HG02981 (cell line): ENCODE measurements at regions not wholly inside any gene's neighbourhood (a gene's known extent, or its start where the extent isn't known, plus 50 kb on each side); places are given as distances from the start of the nearest gene placed in this dataset.
"Not testable (repeated sequence)": the region's sequence is repeated elsewhere in the genome, so short reads cannot be mapped to it uniquely, and the experiment has no call there.

Experiments used
- ATAC-seq: cut with Tn5 transposase; IDR thresholded peaks from one replicate; pipeline ENCODE4 v1.9.1; 2021; ENCODE audit warnings: mild to moderate bottlenecking, moderate library complexity; ENCODE audit not compliant: unreplicated experiment

DNA sequence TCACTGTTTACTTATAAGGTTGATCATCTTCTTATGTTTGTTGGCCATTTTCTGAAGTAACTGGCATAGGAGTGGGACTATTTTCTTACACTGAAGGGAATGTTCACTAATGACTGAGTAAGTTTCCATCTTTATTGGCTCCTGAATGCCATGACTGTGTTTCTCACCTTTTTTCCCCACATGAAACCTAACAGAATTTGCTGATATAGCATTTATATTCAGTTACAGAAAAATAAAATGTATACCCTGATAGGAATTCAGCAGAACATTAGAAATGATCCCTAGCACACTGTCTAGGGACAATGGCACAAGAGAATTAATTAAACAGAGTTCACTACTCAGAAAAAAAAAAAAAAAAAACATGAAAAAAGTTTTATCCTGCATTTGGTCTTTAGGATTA, 1465.1 kb upstream of the C9orf72 start:
- ATAC-seq, result no peak

DNA sequence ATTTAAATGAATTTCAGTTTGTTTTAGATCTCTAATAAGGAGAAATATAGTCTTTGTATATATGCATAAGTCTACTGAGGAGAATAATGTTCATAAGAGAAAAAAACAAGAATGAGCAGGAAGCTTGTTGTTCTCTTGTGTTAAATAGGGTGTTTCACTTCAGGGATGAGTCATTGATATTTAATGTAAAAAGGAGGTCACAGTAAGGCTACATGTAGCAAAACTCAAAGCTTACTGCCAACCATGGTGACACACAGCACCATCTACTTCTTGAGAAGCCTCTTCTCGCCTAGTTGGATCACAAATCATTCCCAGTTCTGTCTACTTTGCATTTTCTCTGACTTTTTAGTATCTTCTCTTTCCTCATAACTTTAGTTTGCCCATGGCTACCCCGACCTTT, 1466.0 kb upstream of the C9orf72 start:
- ATAC-seq, result no peak

- ATAC-seq, result no peak
These were observed 1469.8 kb upstream of the C9orf72 start for GRCh38 chr9:29043072-29043471.

DNA sequence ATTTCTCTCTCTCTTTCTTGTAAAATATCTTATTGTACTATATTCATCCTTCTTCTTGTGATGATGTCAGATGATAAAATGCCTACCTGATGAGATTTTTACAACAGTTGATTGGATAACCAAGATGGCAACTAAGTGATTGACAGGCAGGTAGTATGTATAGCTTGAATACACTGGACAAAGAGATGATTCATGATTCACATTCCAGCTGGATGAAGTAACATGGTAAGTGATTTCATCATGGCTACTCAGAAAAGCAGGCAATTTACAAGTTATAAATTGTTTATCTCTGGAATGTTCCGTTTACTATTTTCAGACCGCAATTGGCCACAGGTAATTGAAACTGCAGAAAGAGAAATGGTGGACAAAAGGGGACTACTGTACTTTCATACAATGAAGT, 1471.7 kb upstream of the C9orf72 start:
- ATAC-seq, result no peak

DNA sequence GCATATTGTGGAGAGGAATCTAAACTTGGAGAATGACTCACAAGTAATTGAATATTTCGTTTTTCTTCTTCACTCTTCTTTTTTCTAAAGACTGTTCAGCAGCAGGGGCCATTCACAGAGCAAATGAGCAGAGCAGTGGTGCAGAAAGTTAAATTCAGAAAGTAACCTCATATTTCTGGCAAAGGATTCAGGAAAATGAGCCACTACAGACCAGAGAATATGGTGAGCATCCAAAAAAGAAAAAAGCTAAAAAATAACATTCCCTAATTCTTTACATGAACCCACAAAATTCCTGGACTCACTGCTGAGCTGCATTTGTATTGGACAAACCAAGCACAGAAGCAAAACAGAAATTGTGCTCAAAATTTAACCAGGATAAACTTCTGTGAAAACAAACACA, 1486.8 kb upstream of the C9orf72 start:
- ATAC-seq, result no peak

DNA sequence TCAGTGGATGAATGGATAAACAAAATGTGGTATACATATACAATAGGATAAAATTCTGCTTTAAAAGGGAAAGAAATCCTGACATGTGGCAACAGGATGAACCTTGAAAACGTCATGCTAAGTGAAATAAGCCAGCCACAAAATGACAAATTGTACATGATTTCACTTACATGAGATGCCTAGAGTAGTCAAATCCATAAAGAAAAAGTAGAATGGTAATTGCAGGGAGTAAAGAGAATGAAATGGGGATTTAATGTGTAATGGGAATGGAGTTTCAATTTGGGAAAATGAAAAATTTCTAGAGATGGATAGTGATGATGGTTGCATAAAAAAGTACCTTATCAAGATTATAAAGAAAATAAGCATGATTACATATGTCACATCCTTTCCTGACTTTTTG, 1489.2 kb upstream of the C9orf72 start:
- no peak for ATAC-seq

GRCh38 chr9:29063031-29063430, 1489.8 kb upstream of the C9orf72 start:
- ATAC-seq, result no peak

GRCh38 chr9:29066141-29066640, 1492.9 kb upstream of the C9orf72 start:
- ATAC-seq, result no peak

- ATAC-seq, result no peak
These were observed 1495.2 kb upstream of the C9orf72 start for GRCh38 chr9:29068461-29068860.

DNA sequence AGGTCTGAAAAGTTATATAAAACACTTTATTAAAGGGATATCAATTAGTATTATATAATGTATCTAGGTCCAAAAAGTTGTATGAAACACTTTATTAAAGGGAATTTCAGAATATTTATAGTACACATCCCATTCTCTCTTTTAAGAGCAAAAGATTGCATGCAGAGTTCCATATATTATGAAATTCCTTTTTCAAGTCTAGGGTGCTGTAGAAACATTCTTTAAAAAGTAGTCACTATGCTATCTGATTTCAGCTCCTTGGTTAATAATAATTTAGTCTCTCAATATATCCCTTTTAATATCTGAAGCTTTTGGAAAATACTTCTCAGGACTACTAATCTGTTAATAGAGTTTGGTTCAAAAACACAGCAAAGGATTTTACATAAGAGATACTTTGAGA, 1496.1 kb upstream of the C9orf72 start:
- ATAC-seq, result no peak

DNA sequence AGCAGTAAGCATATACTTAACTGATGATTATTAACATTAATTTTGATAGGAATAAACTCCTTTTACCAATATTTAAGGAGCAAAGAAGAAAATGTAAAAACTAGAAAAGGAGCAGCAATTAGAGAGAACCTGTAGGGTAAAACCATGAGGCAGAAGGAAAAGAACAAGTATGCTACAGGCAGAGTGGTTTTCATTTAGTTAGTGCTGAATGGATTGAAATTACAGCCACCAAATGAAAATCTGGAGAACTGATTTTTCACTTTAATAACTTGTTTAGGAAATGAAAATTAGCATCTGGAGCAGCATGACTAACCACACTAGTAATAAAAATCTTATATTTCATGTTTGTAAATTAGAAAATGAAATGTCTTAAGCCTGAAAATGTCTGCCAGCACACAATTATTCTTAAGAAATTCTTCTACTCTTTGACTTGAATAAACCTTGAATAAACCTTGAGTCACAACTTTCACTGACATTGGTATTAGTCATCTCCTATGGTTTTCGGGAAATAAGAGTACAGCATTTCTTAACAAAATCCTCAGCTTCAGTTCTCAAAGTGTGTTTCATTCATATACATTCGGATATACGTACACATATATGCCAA, 1504.9 kb upstream of the C9orf72 start:
- no peak for ATAC-seq

DNA sequence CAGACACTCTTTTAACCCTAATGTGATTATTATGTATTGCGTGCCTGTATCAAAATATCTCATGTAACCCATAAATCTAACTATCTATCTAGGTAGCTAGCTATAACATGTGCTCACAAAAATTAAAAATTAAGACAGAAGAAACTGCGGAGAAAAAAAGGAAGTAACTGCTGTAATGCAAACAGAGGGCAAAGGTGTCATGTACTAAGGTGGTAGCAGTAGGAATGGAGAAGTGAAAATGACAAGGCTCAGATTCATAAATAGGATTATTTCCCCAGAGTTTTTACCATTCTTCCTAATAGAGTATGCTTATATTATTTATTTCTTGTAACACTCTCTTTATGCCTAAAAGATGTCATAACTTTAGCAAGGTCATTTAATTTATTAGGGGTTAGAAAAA, 1527.5 kb upstream of the C9orf72 start:
- ATAC-seq, result no peak

DNA sequence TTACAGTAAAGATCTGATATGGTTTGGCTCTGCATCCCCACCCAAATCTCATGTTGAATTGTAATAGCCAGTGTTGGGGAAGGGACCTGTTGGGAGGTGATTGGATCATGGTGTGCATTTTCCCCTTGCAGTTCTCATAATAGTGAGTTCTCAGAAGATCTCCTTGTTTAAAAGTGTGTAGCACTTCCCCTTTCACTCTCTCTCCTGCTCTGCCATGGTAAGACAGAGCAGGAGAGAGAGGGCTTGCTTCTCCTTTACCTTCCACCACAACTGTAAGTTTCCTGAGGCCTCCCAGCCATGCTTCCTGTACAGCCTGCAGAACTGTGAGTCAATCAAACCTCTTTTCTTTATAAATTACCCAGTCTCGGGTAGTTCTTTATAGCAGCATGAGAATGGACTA, 1530.9 kb upstream of the C9orf72 start:
- not testable (repeated sequence) for ATAC-seq

GRCh38 chr9:29118555-29118954, 1545.3 kb upstream of the C9orf72 start:
- no peak for ATAC-seq

- no peak for ATAC-seq
These were observed 1553.5 kb upstream of the C9orf72 start for GRCh38 chr9:29126783-29127182.

DNA sequence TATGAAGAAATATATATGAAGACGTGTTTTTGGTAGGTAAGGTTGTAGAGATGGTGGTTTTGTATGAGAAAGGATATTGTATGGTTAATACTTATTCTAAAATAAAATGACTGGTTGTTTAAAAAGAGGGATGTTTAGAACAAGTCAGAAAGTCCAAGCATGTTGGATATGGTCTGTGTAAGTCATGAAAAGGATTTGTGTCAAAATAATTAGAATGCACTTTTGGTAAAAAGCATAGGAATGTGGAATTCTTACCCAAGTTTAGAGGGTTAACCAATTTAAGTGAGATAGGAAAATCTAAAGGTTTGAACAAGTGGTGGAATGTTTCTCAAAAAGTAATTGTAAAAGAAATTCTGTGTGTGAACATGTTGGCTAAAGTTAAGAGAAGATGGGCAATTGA, 1556.5 kb upstream of the C9orf72 start:
- ATAC-seq, result no peak

GRCh38 chr9:29144476-29144875, 1571.2 kb upstream of the C9orf72 start:
- ATAC-seq, result no peak

DNA sequence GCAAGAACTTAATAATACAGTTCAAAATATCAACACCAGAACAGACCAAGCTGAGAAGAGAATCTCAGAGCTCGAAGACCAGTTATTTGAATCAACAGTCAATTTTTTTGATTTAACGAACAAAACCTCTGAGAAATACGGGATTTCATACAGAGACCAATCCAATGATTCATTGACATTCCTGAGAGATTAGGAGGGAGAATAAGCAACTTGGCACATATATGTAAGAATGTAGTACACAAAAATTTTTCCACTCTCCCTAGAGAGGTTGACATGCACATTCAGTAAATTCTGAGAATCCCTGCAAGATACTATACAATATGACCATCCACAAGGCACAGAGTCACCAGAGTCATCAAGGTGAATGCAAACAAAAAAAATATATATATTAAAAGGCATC, 1577.3 kb upstream of the C9orf72 start:
- no peak for ATAC-seq

DNA sequence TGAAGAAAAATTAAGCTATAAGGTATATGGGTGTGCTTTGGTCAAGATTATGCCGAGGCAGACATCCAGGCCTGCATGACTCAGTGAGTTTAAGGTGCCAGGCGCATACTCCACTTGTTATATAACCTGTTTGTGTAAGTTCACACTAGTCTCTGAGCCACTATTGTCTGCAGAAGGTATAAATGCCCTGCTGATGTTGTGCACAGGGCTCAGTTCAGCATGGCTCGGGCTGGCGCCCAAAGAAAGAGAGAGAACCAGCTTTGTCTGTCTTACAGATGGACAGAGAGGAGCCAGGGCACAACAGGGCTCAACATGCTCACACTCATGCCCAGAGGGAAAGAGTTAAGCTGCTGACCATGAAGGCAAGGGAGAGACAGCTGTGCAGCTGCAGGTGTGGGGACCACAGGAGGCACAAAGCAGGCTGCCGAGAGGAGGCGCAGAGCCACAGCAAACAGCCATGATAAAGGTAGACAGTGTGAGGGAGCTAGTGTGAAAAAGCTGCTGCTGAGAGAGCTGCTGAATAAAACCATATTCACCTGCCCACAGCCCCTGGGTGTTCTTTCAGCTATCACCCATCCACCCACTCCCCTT, 1587.6 kb upstream of the C9orf72 start:
- ATAC-seq, result no peak

- ATAC-seq, result no peak
These were observed 1600.9 kb upstream of the C9orf72 start for GRCh38 chr9:29174136-29174535.

DNA sequence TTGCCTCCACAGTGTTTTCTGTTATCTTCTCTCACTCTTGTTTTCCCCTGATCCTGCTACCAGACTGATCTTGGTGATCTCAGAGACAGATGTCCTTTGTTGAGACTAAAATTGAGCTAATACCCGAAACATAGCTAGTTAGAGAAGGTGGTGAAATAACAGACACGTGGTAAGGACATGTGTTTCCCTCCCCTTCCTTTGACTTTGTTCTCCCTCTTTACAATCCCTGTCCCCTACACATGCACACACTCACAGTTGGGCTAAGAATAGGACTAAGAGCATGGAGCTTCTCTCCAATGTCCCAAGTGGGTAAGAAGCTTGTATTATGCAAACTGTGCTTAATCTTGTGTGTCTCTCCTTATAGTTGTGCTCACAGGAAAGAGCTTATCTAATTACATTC, 1603.0 kb upstream of the C9orf72 start:
- no peak for ATAC-seq

- no peak for ATAC-seq
These were observed 1603.5 kb upstream of the C9orf72 start for GRCh38 chr9:29176786-29177185.

DNA sequence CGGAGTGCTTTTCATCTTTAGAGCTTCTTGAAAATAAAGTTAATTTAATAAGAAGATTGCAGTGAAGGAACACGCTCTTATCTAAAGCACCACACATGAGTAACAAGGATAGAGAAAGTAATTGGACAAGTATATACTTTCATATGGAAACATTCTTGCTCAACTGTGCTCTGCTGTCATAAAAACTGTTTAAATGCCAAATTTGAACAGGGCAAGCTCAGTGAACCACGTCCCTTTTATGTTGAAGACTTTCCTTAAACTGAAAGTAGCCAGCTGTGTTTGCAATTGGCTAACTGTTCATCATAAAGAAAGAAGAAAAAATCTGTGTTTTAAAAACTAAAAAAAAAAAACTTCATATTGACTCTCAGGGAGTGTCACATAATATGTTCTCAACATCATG, 1610.7 kb upstream of the C9orf72 start:
- no peak for ATAC-seq
